ENCODE measurements at regions not wholly inside any gene's neighbourhood (a gene's known extent, or its start where the extent isn't known, plus 50 kb on each side); places are given as distances from the start of the nearest gene placed in this dataset.
A peak's percentile ranks its signal among the peaks of the same experiment; 100 is the strongest.

- Histone ChIP-seq H3K36me3 (ENCODE audit: low read depth, low read length) (no peaks in the 10 kb centered on the region), H3K9ac (ENCODE audit: low read length) (peak overlapping the region; percentile 40), H2AFZ (ENCODE audit: low read length) (peak overlapping the region; percentile 29)
Measured at GRCh38 chr1:221449801-221450470, 292.0 kb downstream of the DUSP10 start.

GRCh38 chr1:221451741-221452140, 290.1 kb downstream of the DUSP10 start:
- Histone ChIP-seq H3K36me3 (ENCODE audit: low read depth, low read length) (no peaks in the 10 kb centered on the region), H3K27me3 (ENCODE audit: low read length) (no peaks in the 10 kb centered on the region), H3K9me3 (ENCODE audit: low read length) (no peaks in the 10 kb centered on the region), H3K4me3 (ENCODE audit: low read length) (no peak overlapping the region), H3K9me2 (replicated peaks; ENCODE audit: low read length) (no peaks in the 10 kb centered on the region), H3F3A (ENCODE audit: low read length, unreplicated experiment) (no peaks in the 10 kb centered on the region), H3K4me2 (ENCODE audit: low read length) (no peak overlapping the region), H4K20me1 (ENCODE audit: low read length) (no peaks in the 10 kb centered on the region), H3K27ac (ENCODE audit: low read length) (no peak overlapping the region), H2AFZ (ENCODE audit: low read length) (no peak overlapping the region), H3K9ac (ENCODE audit: low read length) (no peak overlapping the region), H3K4me1 (ENCODE audit: insufficient read depth, low read length) (peaks cover 20% of the 10 kb centered on the region), H3K79me2 (ENCODE audit: low read length) (no peaks in the 10 kb centered on the region)
- CTCF ChIA-PET: no interaction called here
- intact Hi-C loops (cut with micrococcal nuclease): no loop called here
- no peak for TF ChIP-seq EZH2phosphoT487 (IDR thresholded peaks at IDR 0.05; ENCODE audit: borderline replicate concordance, low read length)
- TF ChIP-seq CTCF (conservative IDR thresholded peaks at IDR 0.05; ENCODE audit: low read depth, low read length): no peak
- no peak for TF ChIP-seq EZH2 (IDR thresholded peaks at IDR 0.05; ENCODE audit: low read length, unreplicated experiment)
- POLR2A ChIA-PET (ENCODE audit: unreplicated experiment): no interaction called here
- DNase-seq (no peak), ATAC-seq (no peak)
- no TSS peak for BruUV-seq (replicated peaks)

More at GRCh38 chr1:221449801-221450470, 292.0 kb downstream of the DUSP10 start:
- ATAC-seq (peak; percentile 62), DNase-seq (peak; percentile 76)
- ChIA-PET POLR2A (ENCODE audit: unreplicated experiment) (no interaction called here), CTCF (no interaction called here)
- intact Hi-C loops (cut with micrococcal nuclease): loop anchor here (10.0 kb wide), 1 partner anchor 1005 kb away; no protein-coding TSS in a partner anchor
- Histone ChIP-seq H3K27ac (ENCODE audit: low read length) (peak overlapping the region; percentile 83), H3K9me3 (ENCODE audit: low read length) (no peaks in the 10 kb centered on the region), H3K27me3 (ENCODE audit: low read length) (no peaks in the 10 kb centered on the region), H3K4me3 (ENCODE audit: low read length) (peak overlapping the region; percentile 12), H4K20me1 (ENCODE audit: low read length) (no peaks in the 10 kb centered on the region), H3F3A (ENCODE audit: low read length, unreplicated experiment) (no peaks in the 10 kb centered on the region), H3K4me1 (ENCODE audit: insufficient read depth, low read length) (peaks cover 20% of the 10 kb centered on the region), H3K79me2 (ENCODE audit: low read length) (no peaks in the 10 kb centered on the region), H3K9me2 (replicated peaks; ENCODE audit: low read length) (no peaks in the 10 kb centered on the region), H3K4me2 (ENCODE audit: low read length) (peak overlapping the region; percentile 67)
- BruUV-seq (replicated peaks): no TSS peak
- TF ChIP-seq CTCF (conservative IDR thresholded peaks at IDR 0.05; ENCODE audit: low read depth, low read length) (no peak), EZH2 (IDR thresholded peaks at IDR 0.05; ENCODE audit: low read length, unreplicated experiment) (no peak), EZH2phosphoT487 (IDR thresholded peaks at IDR 0.05; ENCODE audit: borderline replicate concordance, low read length) (no peak)

GRCh38 chr1:221454096-221454495, 287.8 kb downstream of the DUSP10 start:
- Histone ChIP-seq H3K4me1 (ENCODE audit: insufficient read depth, low read length) (peaks cover 20% of the 10 kb centered on the region), H3F3A (ENCODE audit: low read length, unreplicated experiment) (no peaks in the 10 kb centered on the region), H3K9me2 (replicated peaks; ENCODE audit: low read length) (0 out of 2 replicates have a peak, but pooled peaks cover 3% of the 10 kb centered on the region), H4K20me1 (ENCODE audit: low read length) (no peaks in the 10 kb centered on the region), H3K27me3 (ENCODE audit: low read length) (no peaks in the 10 kb centered on the region), H3K79me2 (ENCODE audit: low read length) (no peaks in the 10 kb centered on the region), H3K27ac (ENCODE audit: low read length) (no peak overlapping the region), H3K4me2 (ENCODE audit: low read length) (no peak overlapping the region), H3K4me3 (ENCODE audit: low read length) (no peak overlapping the region), H3K36me3 (ENCODE audit: low read depth, low read length) (no peaks in the 10 kb centered on the region), H3K9me3 (ENCODE audit: low read length) (no peaks in the 10 kb centered on the region), H3K9ac (ENCODE audit: low read length) (no peak overlapping the region), H2AFZ (ENCODE audit: low read length) (no peak overlapping the region)
- POLR2A ChIA-PET (ENCODE audit: unreplicated experiment): no interaction called here
- ATAC-seq (no peak), DNase-seq (no peak)
- TF ChIP-seq EZH2 (IDR thresholded peaks at IDR 0.05; ENCODE audit: low read length, unreplicated experiment): no peak
- TF ChIP-seq EZH2phosphoT487 (IDR thresholded peaks at IDR 0.05; ENCODE audit: borderline replicate concordance, low read length): no peak
- TF ChIP-seq CTCF (conservative IDR thresholded peaks at IDR 0.05; ENCODE audit: low read depth, low read length): no peak
- intact Hi-C loops (cut with micrococcal nuclease): no loop called here
- no TSS peak for BruUV-seq (replicated peaks)
- CTCF ChIA-PET: no interaction called here

Measured in PC-3 (cell line).